HG03196 (cell line): ENCODE measurements at regions not wholly inside any gene's neighbourhood (a gene's known extent, or its start where the extent isn't known, plus 50 kb on each side); places are given as distances from the start of the nearest gene placed in this dataset.
A peak's percentile ranks its signal among the peaks of the same experiment; 100 is the strongest.

Source experiments
- ATAC-seq: cut with Tn5 transposase; IDR thresholded peaks from one replicate; pipeline ENCODE4 v1.9.1; 2021; ENCODE audit not compliant: unreplicated experiment

- no peak for ATAC-seq
These were observed 84.7 kb upstream of the PTER start for GRCh38 chr10:16352146-16352545.

- no peak for ATAC-seq
These were observed 76.8 kb upstream of the PTER start for GRCh38 chr10:16360001-16360400.

GRCh38 chr10:16360425-16360824, 76.4 kb upstream of the PTER start:
- ATAC-seq, result no peak

- ATAC-seq, result no peak
These were observed 75.7 kb upstream of the PTER start for GRCh38 chr10:16361086-16361485.

- ATAC-seq, result no peak
These were observed 73.1 kb upstream of the PTER start for GRCh38 chr10:16363741-16364140.

GRCh38 chr10:16367621-16368292, 69.1 kb upstream of the PTER start:
- ATAC-seq, result no peak

GRCh38 chr10:16381083-16381482, 55.7 kb upstream of the PTER start:
- ATAC-seq, result peak; percentile 88

GRCh38 chr10:16384021-16384420, 52.8 kb upstream of the PTER start:
- no peak for ATAC-seq

- ATAC-seq, result no peak
These were observed 50.0 kb upstream of the PTER start for GRCh38 chr10:16386855-16387254.
